ENCODE measurements at regions not wholly inside any gene's neighbourhood (a gene's known extent, or its start where the extent isn't known, plus 50 kb on each side); places are given as distances from the start of the nearest gene placed in this dataset.

- POLR2A ChIA-PET: no interaction called here
- TF ChIP-seq CTCF (IDR thresholded peaks at IDR 0.05; ENCODE audit: low read depth, low read length): no peak
- Histone ChIP-seq H3K27me3 (ENCODE audit: control insufficient read depth, insufficient read depth, low read length) (no peaks in the 10 kb centered on the region), H3K27ac (ENCODE audit: low read depth, low read length) (no peak overlapping the region), H3K4me3 (ENCODE audit: low read depth, low read length) (no peak overlapping the region), H3K9me3 (ENCODE audit: control insufficient read depth, insufficient read depth, low read length) (peaks cover 72% of the 10 kb centered on the region)
- CTCF ChIA-PET: no interaction called here
- DNase-seq (ENCODE audit: low read depth, low spot score): no peak
Observed at GRCh38 chr5:2335125-2335732, 416.2 kb downstream of the IRX2 start.

- DNase-seq (ENCODE audit: low read depth, low spot score): no peak
- no peak overlapping the region for H3K4me3 ChIP-seq (ENCODE audit: low read depth, low read length)
- CTCF ChIA-PET: no interaction called here
- POLR2A ChIA-PET: no interaction called here
- TF ChIP-seq CTCF (IDR thresholded peaks at IDR 0.05; ENCODE audit: low read depth, low read length): no peak
- H3K27me3 ChIP-seq (ENCODE audit: control insufficient read depth, insufficient read depth, low read length): no peaks in the 10 kb centered on the region
- H3K27ac ChIP-seq (ENCODE audit: low read depth, low read length): no peak overlapping the region
- peaks cover 77% of the 10 kb centered on the region for H3K9me3 ChIP-seq (ENCODE audit: control insufficient read depth, insufficient read depth, low read length)
Observed at GRCh38 chr5:2334719-2335118, 416.8 kb downstream of the IRX2 start.

GRCh38 chr5:2333291-2333690 is 418.2 kb downstream of the IRX2 start:
- no peak for DNase-seq (ENCODE audit: low read depth, low spot score)
- Histone ChIP-seq H3K27me3 (ENCODE audit: control insufficient read depth, insufficient read depth, low read length) (no peaks in the 10 kb centered on the region), H3K4me3 (ENCODE audit: low read depth, low read length) (no peak overlapping the region), H3K27ac (ENCODE audit: low read depth, low read length) (no peak overlapping the region), H3K9me3 (ENCODE audit: control insufficient read depth, insufficient read depth, low read length) (peaks cover 81% of the 10 kb centered on the region)
- ChIA-PET POLR2A (no interaction called here), CTCF (no interaction called here)
- no peak for TF ChIP-seq CTCF (IDR thresholded peaks at IDR 0.05; ENCODE audit: low read depth, low read length)

GRCh38 chr5:2332521-2332920 is 419.0 kb downstream of the IRX2 start:
- H3K9me3 ChIP-seq (ENCODE audit: control insufficient read depth, insufficient read depth, low read length): peaks cover 78% of the 10 kb centered on the region
- ChIA-PET CTCF (no interaction called here), POLR2A (no interaction called here)
- H3K4me3 ChIP-seq (ENCODE audit: low read depth, low read length): no peak overlapping the region
- DNase-seq (ENCODE audit: low read depth, low spot score): no peak
- H3K27me3 ChIP-seq (ENCODE audit: control insufficient read depth, insufficient read depth, low read length): no peaks in the 10 kb centered on the region
- no peak for TF ChIP-seq CTCF (IDR thresholded peaks at IDR 0.05; ENCODE audit: low read depth, low read length)
- H3K27ac ChIP-seq (ENCODE audit: low read depth, low read length): no peak overlapping the region

- DNase-seq (ENCODE audit: low read depth, low spot score): no peak
- H3K27ac ChIP-seq (ENCODE audit: low read depth, low read length): no peak overlapping the region
- TF ChIP-seq CTCF (IDR thresholded peaks at IDR 0.05; ENCODE audit: low read depth, low read length): no peak
- peaks cover 75% of the 10 kb centered on the region for H3K9me3 ChIP-seq (ENCODE audit: control insufficient read depth, insufficient read depth, low read length)
- no peak overlapping the region for H3K4me3 ChIP-seq (ENCODE audit: low read depth, low read length)
- ChIA-PET CTCF (no interaction called here), POLR2A (no interaction called here)
- no peaks in the 10 kb centered on the region for H3K27me3 ChIP-seq (ENCODE audit: control insufficient read depth, insufficient read depth, low read length)
Observed at GRCh38 chr5:2330325-2331130, 420.9 kb downstream of the IRX2 start.
